ENCODE measurements at regions not wholly inside any gene's neighbourhood (a gene's known extent, or its start where the extent isn't known, plus 50 kb on each side); places are given as distances from the start of the nearest gene placed in this dataset.

DNA sequence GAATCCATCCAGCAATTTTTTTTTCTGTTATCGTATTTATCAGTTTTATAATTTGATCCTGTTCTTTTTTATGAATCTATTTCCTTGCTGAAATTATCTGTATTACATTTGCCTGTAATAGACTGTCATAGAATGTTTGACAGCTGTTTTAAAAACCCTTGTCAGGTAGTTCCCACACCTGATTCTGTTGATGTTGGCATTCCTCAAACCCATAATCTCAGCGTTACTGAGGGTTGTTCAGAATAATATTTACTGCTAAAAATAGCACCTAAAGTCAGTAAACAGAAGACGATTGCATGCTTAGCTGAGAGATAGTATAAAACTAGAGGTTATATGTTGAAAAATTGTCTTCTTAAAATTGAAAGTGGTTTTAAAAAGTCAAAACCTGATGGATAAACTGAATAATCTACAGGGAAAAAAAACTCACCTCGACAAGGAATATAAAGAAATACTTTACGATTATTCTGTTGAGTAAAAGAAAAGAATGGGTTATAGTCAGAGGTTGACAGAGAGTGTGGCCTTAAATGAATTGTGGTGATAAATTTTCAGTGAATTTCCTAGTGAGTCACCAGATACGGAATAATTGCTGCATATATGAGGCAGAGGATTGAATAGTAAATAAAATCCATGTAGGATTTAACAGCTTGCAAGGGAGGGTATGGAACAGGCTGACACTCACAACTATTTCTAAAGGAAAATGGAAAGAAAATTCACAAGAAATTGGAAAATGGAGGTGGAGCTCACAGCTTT, 824.1 kb upstream of the IGFBP3 start:
- in situ Hi-C loops (cut with MboI; ENCODE audit: low sequenced_read_pairs): no loop called here
- Histone ChIP-seq H2BK15ac (ENCODE audit: low read depth, low read length) (no peak overlapping the region), H4K91ac (ENCODE audit: insufficient read depth, low read depth, low read length) (no peak overlapping the region), H2BK120ac (ENCODE audit: low read depth, low read length) (no peak overlapping the region), H2BK20ac (ENCODE audit: low read depth, low read length) (0 out of 2 replicates have a peak overlapping the region, but pooled peaks have one; percentile 8), H3K23ac (ENCODE audit: low read depth, low read length) (no peak overlapping the region), H3K4me3 (ENCODE audit: insufficient read depth, low read depth, low read length) (no peak overlapping the region), H4K20me1 (ENCODE audit: insufficient read depth, low read length) (no peaks in the 10 kb centered on the region), H2AFZ (replicated peaks; ENCODE audit: low read length, poor library complexity) (no peak overlapping the region), H3K4ac (ENCODE audit: low read depth, low read length) (no peak overlapping the region), H2AK5ac (ENCODE audit: low read depth, low read length) (no peak overlapping the region), H3K14ac (replicated peaks; ENCODE audit: low read depth, low read length) (no peak overlapping the region), H3K9me1 (ENCODE audit: insufficient read depth, low read length) (no peaks in the 10 kb centered on the region; the same call in 1 of the 2 replicates), H3K27me3 (ENCODE audit: control insufficient read depth, insufficient read depth, low read length) (no peaks in the 10 kb centered on the region), H4K5ac (ENCODE audit: low read depth, low read length) (no peak overlapping the region), H4K8ac (ENCODE audit: low read depth in 2 of 2, low read length in 2 of 2) (0 out of 4 replicates have a peak overlapping the region, but pooled peaks of 1 of the 2 experiments have one; percentile 44), H3K4me2 (ENCODE audit: low read depth, low read length) (no peak overlapping the region), H3K18ac (ENCODE audit: low read depth, low read length) (no peak overlapping the region; the same call in 1 of the 2 replicates), H3K36me3 (ENCODE audit: control insufficient read depth, insufficient read depth, low read length) (no peaks in the 10 kb centered on the region), H3K9ac (ENCODE audit: low read depth, low read length) (no peak overlapping the region), H3K79me1 (ENCODE audit: low read depth in 1 of 2, low read length in 2 of 2) (no peaks in the 10 kb centered on the region), H3K56ac (ENCODE audit: extremely low read depth, insufficient read depth, low read length) (no peak overlapping the region), H2AK9ac (replicated peaks; ENCODE audit: low read depth, low read length, poor library complexity) (no peak overlapping the region), H2BK5ac (ENCODE audit: low read depth, low read length, poor library complexity, severe bottlenecking) (no peak overlapping the region), H3K9me3 (ENCODE audit: control insufficient read depth, insufficient read depth, low read length) (no peaks in the 10 kb centered on the region), H3K27ac (ENCODE audit: insufficient read depth, low read length) (no peak overlapping the region), H3K4me1 (ENCODE audit: control insufficient read depth, insufficient read depth, low read length) (no peaks in the 10 kb centered on the region; the same call in 1 of the 2 replicates)
- CTCF ChIA-PET: no interaction called here
- POLR2A ChIA-PET (ENCODE audit: unreplicated experiment): no interaction called here
- WGBS, 2 experiments (ENCODE audit: extremely low coverage in 2 of 2, insufficient read length in 1 of 2): no CpG with 5 or more reads among the region's 6 CpGs
- intact Hi-C loops (cut with micrococcal nuclease): no loop called here
- BruUV-seq (replicated peaks): no TSS peak
- dilution Hi-C loops (cut with HindIII; ENCODE audit: low sequenced_read_pairs, unreplicated experiment): no loop called here
- DNase-seq: no peak
- TF ChIP-seq SMC3 (IDR thresholded peaks at IDR 0.05; ENCODE audit: low read depth, low read length): no peak
- ATAC-seq (ENCODE audit: low read depth): no peak

Data from IMR-90 (cell line).